PFSK-1 (cell line): ENCODE measurements at regions not wholly inside any gene's neighbourhood (a gene's known extent, or its start where the extent isn't known, plus 50 kb on each side); places are given as distances from the start of the nearest gene placed in this dataset.

Experiments
- POLR2AphosphoS5 ChIP-seq: IDR thresholded peaks from 2 replicates; pipeline ENCODE4 v1.6.1; 2012; ENCODE audit warnings: low read depth, mild to moderate bottlenecking, control low read depth, low read length, moderate library complexity
- REST ChIP-seq, 2 experiments: IDR thresholded peaks; 2 replicates each; pipeline versions ENCODE4 v1.6.1 to v1.8.0; 2011 to 2012; ENCODE audit warnings: low read depth in 2 of 2, low read length in 2 of 2, control low read depth in 1 of 2, inconsistent platforms in 1 of 2, mild to moderate bottlenecking in 1 of 2, moderate library complexity in 1 of 2; ENCODE audit not compliant: insufficient read depth in 1 of 2

- no peak for TF ChIP-seq POLR2AphosphoS5
- no peak for TF ChIP-seq REST (IDR thresholded peaks at IDR 0.05; ENCODE audit: insufficient read depth in 1 of 2, low read depth in 2 of 2, low read length in 2 of 2)
Measured at GRCh38 chr1:68644504-68644903, 147.6 kb upstream of the DEPDC1 start.
